B cell (primary cell): ENCODE measurements at regions not wholly inside any gene's neighbourhood (a gene's known extent, or its start where the extent isn't known, plus 50 kb on each side); places are given as distances from the start of the nearest gene placed in this dataset.

Experiments
- ATAC-seq: fragments of 200-7000 bp; cut with Tn5 transposase; one replicate; pipeline ENCODE4 v1.10.0; 2021; ENCODE audit warnings: low read depth, mild to moderate bottlenecking, moderate number of reproducible peaks, moderate library complexity
- CTCF ChIA-PET: fragments of 350-600 bp; sonication (Branson Sonifier 250); formaldehyde crosslinking; loops from one replicate; lab custom pipeline; 2021; ENCODE audit warnings: antibody characterized with exemption, inconsistent platforms; lab: Charles Lee
- POLR2A ChIA-PET: fragments of 350-600 bp; sonication (Branson Sonifier 250); formaldehyde crosslinking; loops from one replicate; lab custom pipeline; 2021; ENCODE audit warnings: antibody characterized with exemption; lab: Charles Lee
- DNase-seq: peaks from one replicate; pipeline ENCODE4 v3.0.0; 2013
- H2AFZ ChIP-seq: 2 replicates; pipeline ENCODE4 v1.6.1; 2012; ENCODE audit warnings: mild to moderate bottlenecking, low read depth, low read length; ENCODE audit not compliant: insufficient read depth, poor library complexity, severe bottlenecking
- H3K27ac ChIP-seq, 2 donors: 1 replicate in 1 of 2; 2 replicates in 1 of 2; pipeline ENCODE4 v1.5.1; 2012 to 2013; ENCODE audit warnings: low read length in 2 of 2, mild to moderate bottlenecking in 2 of 2, moderate library complexity in 1 of 2
- H3K27me3 ChIP-seq, 4 experiments: fragments of 200-600 bp in 1 of 4; sonication (generic) in 1 of 4; replicated peaks in 1 of 4; 1 replicate in 2 of 4; 2 replicates in 2 of 4; pipeline versions ENCODE4 v1.6.1 to v1.7.0; 2013 to 2016; ENCODE audit warnings: low read length in 3 of 4, mild to moderate bottlenecking in 2 of 4, mixed read lengths in 1 of 4, moderate library complexity in 1 of 4; ENCODE audit not compliant: insufficient read depth in 4 of 4, control insufficient read depth in 3 of 4; ENCODE audit errors: control extremely low read depth in 1 of 4
- H3K36me3 ChIP-seq, 2 experiments: replicated peaks in 1 of 2; 1 replicate in 1 of 2; 2 replicates in 1 of 2; pipeline versions ENCODE4 v1.6.1 to v1.7.1; 2013; ENCODE audit warnings: low read length in 1 of 2; ENCODE audit not compliant: insufficient read depth in 2 of 2, control insufficient read depth in 1 of 2; ENCODE audit errors: control extremely low read depth in 1 of 2, extremely low read depth in 1 of 2
- H3K4me1 ChIP-seq, 2 donors: fragments of 200-600 bp in 1 of 2; sonication (generic) in 1 of 2; 1 replicate in 1 of 2; 2 replicates in 1 of 2; pipeline versions ENCODE4 v1.5.1 to v1.6.1; 2013 to 2017; ENCODE audit warnings: low read length in 2 of 2; ENCODE audit not compliant: control insufficient read depth in 2 of 2, insufficient read depth in 2 of 2
- H3K4me2 ChIP-seq: replicated peaks from 2 replicates; pipeline ENCODE3; 2012; ENCODE audit warnings: mild to moderate bottlenecking, low read depth, low read length; ENCODE audit not compliant: poor library complexity, severe bottlenecking
- H3K4me3 ChIP-seq, 5 experiments: fragments of 200-600 bp in 1 of 5; sonication (generic) in 1 of 5; 1 replicate in 3 of 5; 2 replicates in 2 of 5; pipeline versions ENCODE4 v1.5.1 to v1.7.0; 2011 to 2016; ENCODE audit warnings: low read length in 4 of 5, mild to moderate bottlenecking in 4 of 5, low read depth in 2 of 5, control low read depth in 1 of 5, moderate library complexity in 1 of 5; ENCODE audit not compliant: insufficient read depth in 1 of 5; ENCODE audit errors: control extremely low read depth in 1 of 5, extremely low read depth in 1 of 5
- H3K79me2 ChIP-seq: fragments of 200-600 bp; sonication (generic); one replicate; pipeline ENCODE4 v1.6.0; 2016; ENCODE audit warnings: low read length; ENCODE audit not compliant: control insufficient read depth, insufficient read depth
- H3K9ac ChIP-seq: fragments of 200-600 bp; sonication (generic); 2 replicates; pipeline ENCODE4 v1.6.1; 2017; ENCODE audit warnings: mild to moderate bottlenecking, low read length, moderate library complexity
- H3K9me3 ChIP-seq, 3 donors: one replicate each; pipeline versions ENCODE4 v1.6.1 to v1.7.1; 2013; ENCODE audit warnings: low read length in 2 of 3; ENCODE audit not compliant: control insufficient read depth in 2 of 3, insufficient read depth in 1 of 3; ENCODE audit errors: control extremely low read depth in 1 of 3
- H4K20me1 ChIP-seq: 2 replicates; pipeline ENCODE4 v1.6.0; 2012; ENCODE audit warnings: mild to moderate bottlenecking, low read length; ENCODE audit not compliant: insufficient read depth, control insufficient read depth, poor library complexity, severe bottlenecking
- H3K27ac Mint-ChIP-seq: one replicate; pipeline ENCODE4 v1.8.0; 2021; ENCODE audit warnings: mixed read lengths
- H3K27me3 Mint-ChIP-seq: one replicate; pipeline ENCODE4 v1.8.0; 2021; ENCODE audit warnings: mixed read lengths
- H3K4me1 Mint-ChIP-seq: one replicate; pipeline ENCODE4 v1.8.0; 2021; ENCODE audit warnings: mixed read lengths
- H3K4me3 Mint-ChIP-seq: one replicate; pipeline ENCODE4 v1.8.0; 2021; ENCODE audit warnings: mixed read lengths
- H3K9me3 Mint-ChIP-seq: one replicate; pipeline ENCODE4 v1.8.0; 2022; ENCODE audit warnings: mixed read lengths; ENCODE audit not compliant: insufficient read depth
- CTCF ChIP-seq: fragments of 200-600 bp; IDR thresholded peaks from one replicate; pipeline ENCODE4 v1.8.0; 2022; ENCODE audit warnings: antibody characterized with exemption, mild to moderate bottlenecking
- EZH2 ChIP-seq: IDR thresholded peaks from 2 replicates; pipeline ENCODE4 v1.6.1; 2012; ENCODE audit warnings: borderline replicate concordance, low read depth, mild to moderate bottlenecking, moderate library complexity, low read length; ENCODE audit not compliant: insufficient read depth, poor library complexity, severe bottlenecking
- WGBS: methylation state at CpG from one replicate; pipeline ENCODE4 v1.1.5; 2013; ENCODE audit warnings: missing lambda C conversion rate; ENCODE audit not compliant: insufficient coverage; 5-methylcytosine and 5-hydroxymethylcytosine counted together
- intact Hi-C: fragments of 100-400 bp; cut with micrococcal nuclease; formaldehyde crosslinking; loops from one replicate; pipeline ENCODE4 v1.10.0; 2022

- no CpG with 5 or more reads among the region's 2 CpGs for WGBS
- peaks cover 0 to 3% (median 0%) of the 10 kb centered on the region in 3 donors for H3K9me3 ChIP-seq
- Mint-ChIP-seq H3K27me3 (no peaks in the 10 kb centered on the region), H3K4me1 (no peaks in the 10 kb centered on the region), H3K27ac (no peak overlapping the region), H3K9me3 (peaks cover 2% of the 10 kb centered on the region), H3K4me3 (no peak overlapping the region)
- CTCF ChIA-PET: no interaction called here
- POLR2A ChIA-PET: no interaction called here
- no peaks in the 10 kb centered on the region for H3K4me1 ChIP-seq
- H3K4me3 ChIP-seq: no peak overlapping the region
- H3K36me3 ChIP-seq: no peaks in the 10 kb centered on the region
- no peak overlapping the region for H3K4me2 ChIP-seq
- no peaks in the 10 kb centered on the region for H3K79me2 ChIP-seq
- no peak overlapping the region for H3K9ac ChIP-seq
- no peak for DNase-seq
- H3K27ac ChIP-seq: no peak overlapping the region
- intact Hi-C loops: no loop called here
- H2AFZ ChIP-seq: no peak overlapping the region
- ATAC-seq: no peak
- H4K20me1 ChIP-seq: no peaks in the 10 kb centered on the region
- H3K27me3 ChIP-seq: no peaks in the 10 kb centered on the region
- TF ChIP-seq CTCF (no peak), EZH2 (no peak)
These were observed 1250.0 kb upstream of the PRKX start for GRCh38 chrX:4963432-4963831.

GRCh38 chrX:4944767-4945166, 1231.3 kb upstream of the PRKX start:
- Histone ChIP-seq H3K4me2 (no peak overlapping the region), H4K20me1 (no peaks in the 10 kb centered on the region), H3K27ac (no peak overlapping the region), H3K4me1 (no peaks in the 10 kb centered on the region), H3K4me3 (no peak overlapping the region), H3K27me3 (no peaks in the 10 kb centered on the region), H2AFZ (no peak overlapping the region), H3K79me2 (no peaks in the 10 kb centered on the region), H3K9ac (no peak overlapping the region), H3K9me3 (no peaks in the 10 kb centered on the region), H3K36me3 (no peaks in the 10 kb centered on the region)
- H3K4me1 Mint-ChIP-seq: no peaks in the 10 kb centered on the region
- H3K27me3 Mint-ChIP-seq: no peaks in the 10 kb centered on the region
- DNase-seq (no peak), ATAC-seq (no peak)
- no peak overlapping the region for H3K4me3 Mint-ChIP-seq
- no peaks in the 10 kb centered on the region for H3K9me3 Mint-ChIP-seq
- WGBS: no CpG with 5 or more reads among the region's 2 CpGs
- POLR2A ChIA-PET: no interaction called here
- CTCF ChIA-PET: no interaction called here
- intact Hi-C loops: no loop called here
- TF ChIP-seq CTCF (no peak), EZH2 (no peak)
- no peak overlapping the region for H3K27ac Mint-ChIP-seq
